IPS DF 4.7 (cell line): ENCODE measurements at regions not wholly inside any gene's neighbourhood (a gene's known extent, or its start where the extent isn't known, plus 50 kb on each side); places are given as distances from the start of the nearest gene placed in this dataset.

ENCODE experiments used
- DNase-seq: peaks from one replicate; pipeline ENCODE4 v3.0.0-alpha.2; 2013; ENCODE audit warnings: low spot score; ENCODE audit errors: extremely low read depth

DNA sequence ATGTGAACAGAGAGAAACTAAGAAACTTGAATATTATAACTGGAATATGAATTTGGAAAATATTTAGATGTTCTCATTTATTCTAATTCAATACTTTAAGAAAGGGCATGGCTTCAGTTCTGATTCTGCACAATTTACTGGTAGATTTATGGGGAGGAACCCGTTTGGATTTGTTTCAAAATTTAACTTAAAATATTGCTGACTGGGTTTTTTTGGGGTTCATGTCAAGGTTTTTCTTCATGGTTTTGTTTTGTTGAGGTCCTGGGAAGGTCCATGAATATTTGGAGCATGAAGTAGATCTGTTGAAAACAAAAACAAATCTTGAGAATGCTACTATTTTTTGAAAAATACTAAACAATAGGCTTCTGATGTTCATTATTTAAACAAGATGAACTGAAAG is 214.7 kb downstream of the PIK3R1 start:
- no peak for DNase-seq

GRCh38 chr5:68431186-68431585 is 215.6 kb downstream of the PIK3R1 start:
- DNase-seq: no peak

DNA sequence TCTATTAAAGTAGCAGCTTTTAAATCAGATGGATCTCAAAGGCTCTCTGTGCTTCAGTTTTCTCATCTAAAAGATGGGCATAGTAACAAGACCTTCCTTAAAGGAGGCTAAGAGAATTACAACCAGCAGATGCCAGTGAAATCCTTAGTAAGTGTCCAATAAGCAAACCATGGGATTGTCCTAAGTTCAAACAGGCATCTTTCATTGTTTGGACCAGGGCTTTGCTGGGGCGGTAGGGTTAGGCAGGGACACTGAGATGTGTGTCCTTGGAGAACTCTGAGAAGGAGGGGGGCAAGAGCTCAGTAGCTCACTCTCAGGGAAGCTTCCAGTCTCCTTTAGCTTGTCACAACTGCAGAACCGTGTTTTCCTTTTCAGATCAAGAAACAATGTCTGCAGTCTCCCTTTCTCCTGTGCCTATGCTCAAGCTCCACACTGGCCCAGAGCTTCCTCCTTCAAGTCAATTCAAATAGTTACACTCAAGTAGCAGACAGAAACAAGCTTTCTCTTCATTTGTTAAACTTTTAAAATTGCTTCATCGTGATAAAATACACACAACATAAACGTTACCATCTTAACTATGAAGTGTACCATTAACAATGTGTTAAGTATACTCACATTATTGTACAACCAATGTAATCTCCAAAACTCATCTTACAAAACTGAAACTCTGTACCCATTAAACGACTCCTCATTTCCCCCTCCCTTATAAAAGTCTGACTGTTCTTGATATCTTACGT is 216.2 kb downstream of the PIK3R1 start:
- DNase-seq: no peak

DNA sequence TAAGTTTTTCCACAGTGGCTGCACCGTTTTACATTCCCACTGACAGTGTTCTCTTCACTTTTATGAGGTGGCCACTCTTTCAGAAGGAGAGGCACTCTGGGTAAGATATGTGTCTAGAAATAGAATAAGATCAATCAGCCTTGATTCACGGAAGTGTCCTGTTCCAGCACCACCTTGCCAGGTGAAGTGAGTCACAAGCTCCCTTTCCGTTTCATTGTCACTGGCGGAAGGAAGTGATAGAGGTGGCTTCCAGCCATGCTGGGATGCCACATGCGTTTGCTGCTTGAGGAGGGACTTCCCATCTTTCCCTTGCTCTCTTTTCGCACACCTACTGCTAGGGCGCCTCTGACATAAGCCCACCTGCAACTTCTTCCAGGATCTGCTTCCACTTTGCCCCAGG is 217.1 kb downstream of the PIK3R1 start:
- DNase-seq: no peak

GRCh38 chr5:68433526-68433922 is 218.0 kb downstream of the PIK3R1 start:
- no peak for DNase-seq

- DNase-seq: no peak
These were observed 218.6 kb downstream of the PIK3R1 start for GRCh38 chr5:68433923-68434879.

DNA sequence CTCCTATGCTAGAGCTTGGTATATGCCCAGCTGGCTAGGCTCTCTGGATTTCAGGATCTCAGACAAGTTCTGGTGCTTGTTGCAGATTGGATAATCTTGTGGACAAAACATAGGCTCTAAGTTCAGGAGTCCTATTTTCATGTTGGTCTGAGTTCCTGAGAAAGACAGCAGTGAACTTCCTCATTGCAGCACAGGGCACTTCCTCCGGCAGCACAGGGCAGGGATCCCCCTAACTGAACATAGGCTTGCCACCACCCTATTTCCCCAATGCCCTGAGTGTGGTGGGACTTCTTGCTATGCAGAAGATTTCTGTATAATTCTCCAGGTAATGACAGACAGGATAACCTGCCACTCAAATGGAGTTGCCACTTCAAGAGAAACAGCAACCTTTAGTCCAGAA is 220.1 kb downstream of the PIK3R1 start:
- DNase-seq: no peak

DNA sequence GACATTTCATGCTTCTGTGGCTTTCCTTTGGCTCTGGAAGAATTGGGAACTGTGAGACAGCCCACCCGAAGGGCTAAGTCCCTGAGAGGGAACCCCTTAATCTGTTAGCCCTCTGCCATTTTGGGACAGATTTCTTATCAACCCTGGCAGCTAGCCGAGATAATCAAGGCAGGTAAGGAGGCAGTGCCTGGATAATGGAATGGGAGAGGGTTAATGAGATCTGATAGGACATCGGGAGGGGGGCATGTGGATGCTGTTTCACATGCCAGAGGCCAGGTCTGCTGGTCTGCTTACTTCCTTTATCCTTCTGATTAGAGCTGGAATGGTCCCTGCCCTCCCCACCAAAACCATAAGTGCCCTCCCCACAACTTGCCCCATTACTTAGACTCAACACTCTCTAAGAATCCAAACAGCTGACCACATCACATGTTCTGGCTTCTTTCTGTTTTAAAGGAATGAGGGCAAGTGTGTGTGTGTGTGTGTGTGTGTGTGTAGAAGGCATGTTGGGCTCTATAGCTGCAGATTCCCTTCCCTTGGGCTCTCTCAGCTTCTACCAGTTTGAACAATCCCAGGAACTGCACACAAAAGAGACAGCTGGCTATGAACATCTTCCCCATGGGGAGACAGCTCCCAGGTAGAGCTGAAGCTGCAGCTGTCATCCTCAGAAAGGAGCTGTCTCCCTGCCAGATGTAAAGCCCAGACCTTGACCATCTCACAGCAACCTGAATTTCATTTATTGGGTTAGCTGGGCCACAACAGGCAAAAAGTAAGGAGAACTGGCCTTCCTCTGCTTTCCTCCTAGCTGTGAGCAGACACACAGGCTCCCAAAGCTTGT is 221.3 kb downstream of the PIK3R1 start:
- no peak for DNase-seq

- DNase-seq: no peak
These were observed 223.3 kb downstream of the PIK3R1 start for GRCh38 chr5:68438876-68439275.

DNA sequence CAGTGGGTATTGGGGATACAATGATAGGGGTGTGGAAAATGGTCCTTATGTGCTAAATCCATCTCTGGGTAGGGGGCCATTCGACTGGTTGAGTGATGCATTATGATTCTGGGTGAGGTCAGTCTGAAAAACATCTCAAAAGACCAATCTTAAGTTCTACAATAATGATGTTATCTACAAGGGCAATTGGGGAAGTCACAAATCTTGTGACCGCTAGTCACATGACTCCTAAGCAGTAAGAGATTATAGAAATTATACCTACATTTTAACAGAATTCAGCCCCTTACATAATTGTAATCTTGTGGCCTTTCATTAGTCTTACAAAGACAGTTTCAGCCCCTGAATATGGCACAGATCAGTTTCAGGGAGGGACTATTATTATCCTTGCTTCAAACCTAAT is 224.7 kb downstream of the PIK3R1 start:
- no peak for DNase-seq

DNA sequence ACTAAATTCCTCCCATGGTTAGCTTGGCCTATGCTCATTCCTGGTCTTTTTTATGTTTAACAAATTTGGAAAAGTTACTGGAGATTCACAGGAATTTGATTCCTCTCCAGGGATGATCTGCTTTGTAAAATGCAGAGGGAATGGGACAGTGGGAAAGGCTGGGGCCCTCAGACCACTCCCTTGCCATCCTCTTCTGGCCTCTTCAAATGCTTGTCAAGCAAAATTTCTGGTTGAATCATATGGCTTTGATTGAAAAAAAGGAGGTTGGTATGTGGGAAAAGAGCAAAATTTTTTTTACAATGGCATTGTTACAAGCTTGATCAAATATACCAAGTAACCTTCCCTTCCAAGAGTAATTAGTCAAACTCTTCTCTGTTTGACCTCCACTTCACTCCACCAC is 225.1 kb downstream of the PIK3R1 start:
- DNase-seq: no peak

- DNase-seq: no peak
These were observed 225.9 kb downstream of the PIK3R1 start for GRCh38 chr5:68441309-68442073.

DNA sequence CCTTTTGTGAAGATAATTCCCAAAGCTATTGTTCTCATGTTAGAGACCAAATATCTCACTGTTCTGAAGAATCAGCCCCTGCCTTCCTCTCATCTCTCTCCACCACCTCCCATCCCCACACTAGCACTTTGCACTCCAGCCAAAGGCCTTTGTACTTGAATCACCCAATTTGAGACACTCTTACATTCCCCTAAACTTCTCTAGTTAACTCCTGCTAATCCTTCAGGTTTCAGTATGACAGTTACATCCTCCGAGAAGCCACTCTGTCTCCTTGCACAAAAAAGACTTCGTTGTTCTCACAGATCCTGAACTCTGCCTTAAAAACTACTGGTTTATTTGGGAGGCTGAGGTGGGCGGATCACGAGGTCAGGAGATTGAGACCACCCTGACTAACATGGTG is 227.5 kb downstream of the PIK3R1 start:
- no peak for DNase-seq

DNA sequence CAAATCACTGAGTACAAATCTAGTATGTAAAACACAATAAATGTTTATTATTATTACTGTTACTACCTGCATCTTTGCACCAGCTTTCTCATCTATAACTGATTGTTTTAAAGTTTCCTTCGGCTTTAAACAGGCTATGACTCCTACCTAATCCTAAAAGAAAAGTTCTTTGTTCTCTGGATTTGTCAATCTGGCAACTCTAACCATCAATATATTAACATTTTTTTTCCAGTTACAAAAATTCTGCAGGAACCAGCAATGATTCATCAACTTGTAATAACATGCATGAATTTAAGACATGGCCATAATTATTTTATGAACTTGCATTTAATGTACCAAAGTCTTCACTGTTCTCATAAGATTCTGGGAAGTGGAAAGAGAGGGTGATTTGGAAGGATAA is 228.5 kb downstream of the PIK3R1 start:
- DNase-seq: no peak

- DNase-seq: no peak
These were observed 229.3 kb downstream of the PIK3R1 start for GRCh38 chr5:68444833-68445232.

GRCh38 chr5:68445257-68446069 is 229.9 kb downstream of the PIK3R1 start:
- DNase-seq: no peak

DNA sequence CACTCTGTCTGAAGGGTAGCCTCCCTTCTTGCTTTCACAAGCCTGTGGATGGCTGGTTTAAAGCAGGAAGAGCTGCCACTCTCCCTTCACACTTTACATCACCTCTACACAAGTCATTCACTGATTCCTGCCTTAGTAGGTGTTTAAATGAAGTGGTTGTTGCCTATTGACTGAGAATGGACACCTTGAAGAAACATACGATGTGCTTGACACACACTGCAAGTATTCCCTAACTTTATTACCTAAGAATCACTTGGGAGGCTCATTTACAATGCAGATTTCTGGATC is 230.5 kb downstream of the PIK3R1 start:
- DNase-seq: no peak

DNA sequence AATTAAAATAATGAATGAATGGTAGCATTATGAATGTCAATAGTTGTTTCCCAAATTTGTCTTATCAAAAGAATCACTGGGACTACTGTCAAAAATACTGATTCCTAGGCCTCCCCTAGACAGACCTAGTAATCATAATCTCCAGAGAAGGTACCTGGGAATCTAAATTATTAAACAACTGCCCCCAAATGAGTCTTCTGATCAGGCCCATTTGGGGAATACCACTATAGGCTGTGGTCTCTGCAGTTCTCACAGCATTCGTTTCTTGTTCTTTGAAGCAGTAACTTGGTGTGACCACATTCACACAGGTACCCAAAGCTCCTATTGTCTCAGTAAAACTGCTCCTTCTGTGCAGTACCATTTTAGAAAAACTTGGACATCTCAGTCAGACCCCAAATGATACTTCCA is 230.9 kb downstream of the PIK3R1 start:
- no peak for DNase-seq

DNA sequence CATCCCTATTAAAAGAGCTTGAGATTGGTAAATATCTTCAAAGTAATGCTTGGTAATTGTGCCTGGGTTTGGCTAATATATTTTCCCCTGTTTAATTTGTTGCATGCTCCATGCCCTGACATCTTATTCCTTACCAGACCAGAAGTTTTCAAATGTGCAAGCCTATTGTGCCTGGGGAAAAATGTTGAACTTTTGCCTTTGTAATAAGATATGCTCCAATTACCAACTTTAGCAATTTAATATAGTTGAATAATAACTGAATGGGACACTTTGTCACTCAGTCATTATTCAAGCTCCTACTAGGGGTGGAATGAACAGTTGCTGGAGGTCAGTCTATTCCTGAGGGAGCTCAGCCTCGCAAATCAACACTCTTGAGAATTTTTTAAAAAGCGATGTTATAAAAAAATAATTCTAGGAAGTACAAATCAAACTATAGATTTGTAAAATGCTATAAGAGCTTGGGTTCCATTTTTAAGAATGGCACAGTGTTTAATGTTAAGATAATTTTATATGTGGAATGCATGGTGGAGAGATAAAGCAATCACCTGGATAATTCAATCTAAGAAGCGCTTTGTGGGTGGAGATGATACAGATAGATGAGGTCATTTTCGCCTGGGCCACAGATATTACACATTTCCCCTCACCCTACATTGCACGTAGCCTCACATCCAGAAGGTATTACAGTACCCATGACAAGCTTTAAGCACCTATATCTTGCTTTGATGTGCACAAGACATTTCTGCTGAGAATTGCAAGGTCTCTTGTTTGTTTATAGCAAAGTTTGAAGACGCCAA is 231.8 kb downstream of the PIK3R1 start:
- DNase-seq: no peak

DNA sequence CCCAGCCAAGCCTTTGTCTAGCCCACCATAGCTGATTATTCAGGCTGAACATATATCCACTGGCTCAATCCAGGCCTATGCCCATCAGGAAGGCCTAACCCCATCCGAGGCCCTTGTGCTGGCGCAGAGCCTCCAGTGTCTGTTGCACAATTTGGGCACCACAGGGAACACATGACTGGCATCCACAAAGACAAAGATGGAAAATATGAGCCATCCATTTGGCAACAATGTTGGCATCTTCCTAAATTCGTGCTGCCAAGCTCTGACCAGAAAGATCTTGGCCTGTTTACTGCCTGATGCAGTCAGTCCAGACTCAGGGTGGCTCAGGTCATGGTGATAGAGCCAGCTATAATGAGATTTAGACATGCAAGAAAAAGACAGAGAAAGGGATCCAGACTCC is 233.8 kb downstream of the PIK3R1 start:
- DNase-seq: no peak
